ENCODE measurements at regions not wholly inside any gene's neighbourhood (a gene's known extent, or its start where the extent isn't known, plus 50 kb on each side); places are given as distances from the start of the nearest gene placed in this dataset.

DNA sequence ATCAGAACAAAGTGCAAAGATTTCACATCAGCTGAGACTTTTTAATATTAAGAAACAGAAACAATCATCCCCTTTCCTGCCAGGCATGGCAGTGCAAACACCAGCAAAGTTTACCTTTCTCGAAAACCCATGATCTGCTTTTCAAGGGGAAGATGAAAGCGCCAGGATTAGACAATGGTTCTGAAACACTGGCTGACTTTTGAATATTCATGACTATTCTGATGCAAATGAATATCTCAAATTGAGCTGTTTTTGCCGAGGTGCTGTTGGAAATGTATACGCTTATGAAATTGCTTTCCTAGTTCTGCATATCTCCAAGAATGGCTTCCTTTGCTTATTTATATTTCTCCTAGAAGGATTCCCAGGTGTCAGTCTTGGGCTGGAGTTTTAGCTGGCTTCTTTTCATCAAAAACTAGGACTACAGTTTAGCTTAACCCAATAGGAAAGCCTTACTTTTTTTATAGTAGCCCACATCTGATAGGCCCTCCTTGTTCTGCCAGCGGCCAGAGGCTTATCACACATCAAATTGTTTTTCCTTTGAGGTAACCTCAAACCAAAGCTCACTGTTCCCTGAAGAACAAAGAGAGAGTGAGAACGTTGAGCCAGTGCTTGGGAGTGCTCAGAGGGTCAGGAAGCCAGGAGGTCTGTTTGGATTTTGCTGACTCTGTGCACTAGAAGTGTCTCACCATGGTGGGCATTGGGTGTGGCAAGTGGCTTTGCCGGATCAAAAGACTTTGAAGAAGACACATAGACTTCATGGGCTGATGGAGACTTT is 74.0 kb upstream of the PLCL2 start:
- DNase-seq: no peak

GRCh38 chr3:16811950-16812349 is 72.8 kb upstream of the PLCL2 start:
- DNase-seq: no peak

DNA sequence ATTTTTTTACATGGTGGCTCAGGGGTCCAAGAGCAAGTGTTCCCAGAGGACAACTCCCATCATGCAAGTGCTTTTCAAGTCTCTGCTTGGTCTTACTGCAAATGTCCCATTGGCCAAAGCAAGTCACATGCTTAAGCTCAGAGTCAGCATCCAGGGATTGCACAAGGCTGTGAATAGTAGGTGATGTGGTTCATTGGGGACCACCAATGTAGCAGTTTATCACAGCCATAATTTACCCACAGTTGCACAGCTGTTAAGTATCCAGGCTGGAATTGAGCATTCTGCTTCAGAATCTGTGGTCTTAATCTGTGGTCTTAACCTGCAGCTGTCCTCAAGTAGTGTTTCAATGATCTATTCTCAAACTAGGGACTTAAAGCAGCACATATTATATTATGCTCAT is 71.4 kb upstream of the PLCL2 start:
- no peak for DNase-seq

DNA sequence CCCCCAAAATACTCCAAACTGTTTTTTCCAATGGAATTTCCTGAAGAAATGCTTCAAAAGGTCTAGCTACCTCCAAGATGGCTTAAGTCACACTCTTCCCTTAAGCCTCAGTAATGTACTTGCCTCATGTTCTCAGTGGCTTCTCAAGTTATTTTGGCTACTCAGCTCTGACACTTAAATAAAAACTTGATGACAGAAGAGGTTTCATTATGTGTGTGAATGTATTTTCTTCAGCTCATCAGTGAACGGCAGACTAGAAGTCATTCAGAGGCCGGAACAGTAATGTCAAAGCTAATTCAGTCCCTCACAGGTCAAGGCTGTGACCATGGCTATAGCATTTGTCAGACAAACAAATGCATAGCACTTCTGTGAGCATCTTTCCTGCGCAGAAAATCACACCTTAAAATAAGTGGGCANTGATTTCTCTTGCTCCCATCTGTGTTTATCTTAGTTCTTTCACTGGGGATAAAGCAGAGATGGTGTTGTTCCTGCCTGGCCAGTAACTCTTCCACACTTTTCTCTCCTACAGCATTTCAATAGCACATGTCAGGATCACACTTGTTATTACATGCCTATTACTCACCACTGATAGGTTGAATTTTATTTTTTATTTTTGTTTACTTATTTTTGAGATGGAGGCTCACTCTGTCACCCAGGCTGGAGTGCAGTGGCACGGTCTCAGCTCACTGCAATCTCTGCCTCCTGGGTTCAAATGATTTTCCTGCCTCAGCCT is 68.5 kb upstream of the PLCL2 start:
- no peak for DNase-seq

DNA sequence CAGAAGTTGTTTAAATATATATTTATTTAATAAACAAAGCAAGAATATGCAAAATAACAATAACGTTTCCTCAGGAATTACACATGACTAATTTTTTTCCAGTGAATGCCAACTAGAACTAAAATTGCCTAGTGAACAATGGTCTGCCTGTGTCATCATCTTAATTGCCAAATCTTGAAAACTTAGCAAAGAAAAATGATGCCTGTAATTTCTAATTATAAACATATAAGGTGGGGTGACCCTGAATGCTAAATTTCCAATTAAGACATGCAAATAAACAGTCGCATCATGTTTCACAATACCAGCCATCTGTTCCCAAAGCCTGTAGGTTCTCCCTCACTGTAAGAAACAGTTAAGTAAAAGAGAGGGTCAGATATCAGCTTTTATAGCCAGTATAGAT is 67.6 kb upstream of the PLCL2 start:
- DNase-seq: no peak

GRCh38 chr3:16818194-16818593 is 66.6 kb upstream of the PLCL2 start:
- DNase-seq: no peak

DNA sequence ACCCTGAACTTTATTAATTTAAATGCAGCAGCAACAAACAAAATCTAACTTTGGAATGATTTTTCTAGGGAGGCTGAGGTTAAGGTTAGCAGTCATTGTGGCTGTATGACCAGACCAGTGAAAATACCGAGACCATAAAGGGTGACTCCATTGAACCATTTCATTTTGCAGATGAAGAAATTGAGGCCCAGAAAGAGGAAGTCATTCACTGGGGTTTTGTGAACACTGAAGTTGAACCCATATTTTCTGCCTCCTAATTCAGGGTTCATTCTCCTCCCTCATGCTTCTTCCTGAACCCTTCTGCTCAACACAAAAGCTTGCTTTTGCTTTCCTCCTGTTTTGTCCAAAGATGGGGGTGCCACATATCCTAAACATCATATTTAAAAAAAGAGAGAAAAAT is 65.8 kb upstream of the PLCL2 start:
- DNase-seq: no peak

GRCh38 chr3:16820485-16820884 is 64.3 kb upstream of the PLCL2 start:
- DNase-seq: no peak

GRCh38 chr3:16821053-16821452 is 63.7 kb upstream of the PLCL2 start:
- DNase-seq: no peak

DNA sequence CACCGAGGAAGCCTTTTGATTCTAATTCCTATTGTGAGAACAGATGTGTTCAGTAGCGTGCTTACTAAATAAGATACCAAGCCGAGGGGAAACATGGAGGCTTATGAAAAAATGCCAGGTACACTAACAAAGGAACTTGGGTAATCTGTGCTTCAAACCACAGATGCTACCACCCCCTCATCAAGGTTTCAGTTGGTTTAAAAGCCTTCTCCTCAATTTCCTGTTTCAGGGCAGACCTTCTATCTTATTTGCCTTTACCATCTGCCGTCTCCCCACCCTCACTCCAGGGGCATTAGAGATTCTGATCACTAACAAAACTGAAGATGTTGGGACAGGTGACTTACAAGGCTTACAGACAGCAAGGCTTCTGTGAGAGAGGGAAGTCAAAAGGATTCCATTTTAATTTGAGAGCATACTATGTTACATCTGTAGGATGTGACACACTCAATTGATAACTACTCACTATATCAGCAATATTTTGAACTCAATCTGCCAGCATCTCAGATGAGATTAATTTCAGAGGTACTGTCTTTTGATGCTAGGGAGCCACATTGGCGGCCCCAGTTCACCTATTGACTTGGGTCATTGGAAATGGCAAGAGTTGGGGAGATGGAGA is 60.6 kb upstream of the PLCL2 start:
- no peak for DNase-seq

GRCh38 chr3:16825617-16826204 is 59.0 kb upstream of the PLCL2 start:
- DNase-seq: no peak

DNA sequence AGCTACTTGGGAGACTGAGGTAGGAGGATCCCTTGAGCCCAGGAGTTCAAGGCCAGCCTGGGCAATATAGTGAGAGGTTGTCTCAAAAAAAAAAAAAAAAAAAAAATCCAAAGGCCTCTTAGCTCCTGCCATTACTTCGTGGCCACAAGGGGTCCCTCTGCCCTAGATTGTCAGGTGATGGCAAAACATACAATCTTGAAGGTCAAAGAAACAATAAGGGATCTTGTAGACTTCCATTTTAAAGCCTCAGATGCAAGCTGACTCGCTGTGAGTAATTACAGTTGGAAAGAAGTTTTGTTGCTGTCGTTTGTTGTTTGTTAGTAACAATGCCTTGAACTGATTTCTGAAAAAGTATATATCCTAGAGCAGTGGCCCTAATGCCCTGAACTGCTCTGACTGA is 55.9 kb upstream of the PLCL2 start:
- DNase-seq: no peak

DNA sequence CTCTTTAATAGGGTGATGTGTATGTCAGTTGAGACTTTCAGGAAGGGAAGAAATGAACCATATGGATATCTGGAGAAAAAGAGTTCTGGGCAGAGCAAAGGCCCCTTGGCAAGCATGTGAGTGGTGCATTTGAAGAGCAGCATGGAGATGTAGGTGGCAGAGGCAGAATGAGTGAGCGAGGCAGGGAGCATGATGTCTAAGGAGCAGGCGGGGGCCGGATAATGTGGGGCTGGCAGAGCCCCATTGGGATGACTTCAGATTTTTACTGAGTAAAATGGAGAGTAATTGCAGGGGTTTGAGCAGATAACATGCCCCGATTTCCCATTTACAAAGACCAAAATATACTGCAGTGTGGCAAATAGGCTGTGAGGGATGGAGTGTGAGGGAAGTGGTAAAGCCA is 52.9 kb upstream of the PLCL2 start:
- DNase-seq: no peak

DNA sequence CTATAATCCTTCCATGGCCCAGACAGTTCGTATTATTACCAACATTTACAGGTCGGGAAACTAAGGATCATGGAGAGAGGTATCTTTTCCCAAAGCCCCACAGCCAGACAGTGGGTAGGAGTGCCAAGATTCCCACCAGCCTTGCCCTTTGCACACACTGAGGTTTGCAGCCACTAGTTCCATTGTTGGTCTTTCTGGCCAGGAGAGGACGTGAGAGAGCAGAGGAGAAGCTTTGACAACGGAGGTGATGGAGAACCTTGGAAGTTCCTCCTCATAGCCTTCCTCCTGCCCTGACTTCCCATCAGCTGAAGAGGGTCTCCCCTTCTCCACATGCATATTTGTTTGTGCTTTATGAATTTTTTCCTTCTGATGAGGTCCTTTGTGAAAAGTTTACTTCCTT is 50.5 kb upstream of the PLCL2 start:
- DNase-seq: no peak

GRCh38 chr3:16834753-16835152 is 50.0 kb upstream of the PLCL2 start:
- no peak for DNase-seq

All from NCI-H748 treated with DMSO at 0.1 percent for 48 hours (cell line).